ENCODE measurements at regions not wholly inside any gene's neighbourhood (a gene's known extent, or its start where the extent isn't known, plus 50 kb on each side); places are given as distances from the start of the nearest gene placed in this dataset.
A peak's percentile ranks its signal among the peaks of the same experiment; 100 is the strongest.

DNA sequence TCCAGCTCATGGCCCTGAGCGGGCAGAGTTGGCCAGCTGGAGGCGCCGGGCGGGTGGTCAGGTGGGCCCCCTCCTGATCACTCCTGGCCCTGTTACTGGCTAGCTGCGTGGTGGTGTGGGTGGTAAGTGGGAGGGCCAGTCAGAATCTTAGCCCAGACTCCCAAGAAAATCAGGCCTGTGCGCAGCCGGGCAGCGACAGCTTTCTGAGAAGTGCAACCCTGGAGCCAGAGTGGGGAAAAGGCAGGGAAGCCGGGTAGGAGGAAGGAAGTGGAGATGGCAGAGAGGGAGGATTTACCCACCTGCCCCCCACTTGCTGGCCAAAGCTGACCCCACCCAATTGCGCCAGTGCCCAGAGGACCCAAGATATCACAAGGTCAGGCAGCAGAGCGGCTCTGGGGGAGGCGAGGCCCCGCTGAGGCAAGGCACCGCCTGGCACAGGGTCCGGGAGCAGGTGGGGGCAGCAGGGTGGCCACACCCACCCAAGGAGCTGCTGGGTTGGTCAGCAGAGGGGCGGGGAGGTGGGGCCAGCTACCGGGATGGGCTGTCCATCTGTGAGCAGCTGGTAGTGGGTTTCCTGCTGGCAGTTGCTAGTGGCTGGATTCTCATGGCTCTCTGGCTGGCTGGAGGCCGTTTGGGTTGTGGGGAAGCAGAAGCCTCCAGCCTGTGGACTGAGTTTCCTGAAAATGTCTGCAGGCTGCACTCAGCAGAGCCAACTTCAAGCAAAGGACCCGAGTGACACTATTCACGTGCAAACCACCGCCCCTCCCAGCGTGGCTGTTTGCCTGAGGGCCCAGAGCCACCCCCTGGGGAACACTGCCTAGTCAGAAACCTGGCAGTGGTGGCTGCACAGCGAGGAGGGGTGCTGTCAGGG, 196.4 kb downstream of the IGLL1 start:
- Histone ChIP-seq H3K79me2 (ENCODE audit: insufficient read depth, low read length) (no peaks in the 10 kb centered on the region), H3K56ac (ENCODE audit: insufficient read length, low read depth, low read length) (no peak overlapping the region), H3K4me1 (ENCODE audit: insufficient read depth, low read length) (no peaks in the 10 kb centered on the region), H2BK15ac (ENCODE audit: low read depth, low read length) (no peak overlapping the region), H3K18ac (ENCODE audit: insufficient read length, low read depth, low read length) (no peak overlapping the region), H3K23ac (ENCODE audit: insufficient read length, low read depth, low read length) (no peak overlapping the region), H4K5ac (ENCODE audit: insufficient read length, low read depth, low read length) (no peak overlapping the region), H3K9me3 (ENCODE audit: control insufficient read depth, low read depth, low read length) (no peaks in the 10 kb centered on the region), H2AK5ac (ENCODE audit: insufficient read length, low read length) (no peak overlapping the region), H2BK20ac (ENCODE audit: low read depth, low read length, poor library complexity, severe bottlenecking) (no peak overlapping the region), H4K20me1 (ENCODE audit: control insufficient read depth, insufficient read depth, insufficient read length) (no peaks in the 10 kb centered on the region), H3K23me2 (ENCODE audit: insufficient read length, low read depth, low read length, poor library complexity, severe bottlenecking) (no peaks in the 10 kb centered on the region), H3K4me2 (ENCODE audit: insufficient read depth, insufficient read length, low read length) (no peak overlapping the region), H3K27ac (ENCODE audit: insufficient read length, low read depth, low read length) (no peak overlapping the region), H3K4ac (ENCODE audit: low read depth, low read length) (no peak overlapping the region), H3K79me1 (ENCODE audit: insufficient read depth, low read depth, low read length, poor library complexity, severe bottlenecking) (no peaks in the 10 kb centered on the region), H3K27me3 (ENCODE audit: insufficient read depth, low read length) (no peaks in the 10 kb centered on the region), H4K8ac (replicated peaks; ENCODE audit: insufficient read length, low read depth, low read length) (no peak overlapping the region), H2BK12ac (ENCODE audit: insufficient read length, low read depth, low read length) (no peak overlapping the region), H3K14ac (ENCODE audit: insufficient read depth, low read length) (no peak overlapping the region), H4K91ac (ENCODE audit: insufficient read length, low read depth, low read length) (no peak overlapping the region), H3K9ac (ENCODE audit: extremely low read depth, insufficient read length, low read length) (no peak overlapping the region), H2BK120ac (ENCODE audit: low read depth, low read length, poor library complexity, severe bottlenecking) (no peak overlapping the region), H2BK5ac (ENCODE audit: insufficient read length, low read length) (no peak overlapping the region), H3T11ph (ENCODE audit: low read length) (no peak overlapping the region), H2AFZ (ENCODE audit: low read length) (no peak overlapping the region)
- WGBS (ENCODE audit: extremely low coverage, insufficient read length, low lambda C conversion rate): no CpG with 5 or more reads among the region's 23 CpGs
- H3K9me3 Mint-ChIP-seq: no peaks in the 10 kb centered on the region; a peak in 1 of 5 replicates
- peak; percentile 86 for DNase-seq
- no peaks in the 10 kb centered on the region; a peak in 1 of 7 replicates for H3K36me3 Mint-ChIP-seq (ENCODE audit: insufficient read depth in 1 of 3, low read depth in 3 of 3)
- H3K27me3 Mint-ChIP-seq (ENCODE audit: low read depth): peaks cover 60% of the 10 kb centered on the region
- TF ChIP-seq, protein P1, sequence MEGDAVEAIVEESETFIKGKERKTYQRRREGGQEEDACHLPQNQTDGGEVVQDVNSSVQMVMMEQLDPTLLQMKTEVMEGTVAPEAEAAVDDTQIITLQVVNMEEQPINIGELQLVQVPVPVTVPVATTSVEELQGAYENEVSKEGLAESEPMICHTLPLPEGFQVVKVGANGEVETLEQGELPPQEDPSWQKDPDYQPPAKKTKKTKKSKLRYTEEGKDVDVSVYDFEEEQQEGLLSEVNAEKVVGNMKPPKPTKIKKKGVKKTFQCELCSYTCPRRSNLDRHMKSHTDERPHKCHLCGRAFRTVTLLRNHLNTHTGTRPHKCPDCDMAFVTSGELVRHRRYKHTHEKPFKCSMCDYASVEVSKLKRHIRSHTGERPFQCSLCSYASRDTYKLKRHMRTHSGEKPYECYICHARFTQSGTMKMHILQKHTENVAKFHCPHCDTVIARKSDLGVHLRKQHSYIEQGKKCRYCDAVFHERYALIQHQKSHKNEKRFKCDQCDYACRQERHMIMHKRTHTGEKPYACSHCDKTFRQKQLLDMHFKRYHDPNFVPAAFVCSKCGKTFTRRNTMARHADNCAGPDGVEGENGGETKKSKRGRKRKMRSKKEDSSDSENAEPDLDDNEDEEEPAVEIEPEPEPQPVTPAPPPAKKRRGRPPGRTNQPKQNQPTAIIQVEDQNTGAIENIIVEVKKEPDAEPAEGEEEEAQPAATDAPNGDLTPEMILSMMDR (conservative IDR thresholded peaks at IDR 0.05): no peak
- H3K4me1 Mint-ChIP-seq: peaks cover 9 to 14% of the 10 kb centered on the region in 2 experiments
- no peak overlapping the region for H3K27ac Mint-ChIP-seq
- H3K4me3 Mint-ChIP-seq: no peak overlapping the region; a peak in 1 of 5 replicates

Measured in H9 (cell line).